HUES64 (cell line): ENCODE measurements at regions not wholly inside any gene's neighbourhood (a gene's known extent, or its start where the extent isn't known, plus 50 kb on each side); places are given as distances from the start of the nearest gene placed in this dataset.
"Not testable (repeated sequence)": the region's sequence is repeated elsewhere in the genome, so short reads cannot be mapped to it uniquely, and the experiment has no call there.

Experiments
- H3K27ac ChIP-seq: 2 replicates; pipeline ENCODE4 v1.7.0; 2013; ENCODE audit warnings: low read depth, low read length, inconsistent platforms
- H3K27me3 ChIP-seq: 2 replicates; pipeline ENCODE4 v1.6.1; 2013; ENCODE audit warnings: mild to moderate bottlenecking, low read length; ENCODE audit not compliant: insufficient read depth
- H3K36me3 ChIP-seq: 2 replicates; pipeline ENCODE4 v1.6.1; 2013; ENCODE audit warnings: mild to moderate bottlenecking, low read length; ENCODE audit not compliant: insufficient read depth
- H3K4me1 ChIP-seq: 2 replicates; pipeline ENCODE4 v1.6.1; 2013; ENCODE audit warnings: mild to moderate bottlenecking, low read length, moderate library complexity; ENCODE audit not compliant: insufficient read depth
- H3K4me3 ChIP-seq: 2 replicates; pipeline ENCODE4 v1.5.1; 2013; ENCODE audit warnings: mild to moderate bottlenecking, low read length, moderate library complexity
- H3K9ac ChIP-seq: 2 replicates; pipeline ENCODE4 v1.6.1; 2013; ENCODE audit warnings: mild to moderate bottlenecking, low read depth, low read length
- H3K9me3 ChIP-seq: 2 replicates; pipeline ENCODE4 v1.6.1; 2013; ENCODE audit warnings: low read depth, low read length; ENCODE audit not compliant: insufficient read depth
- WGBS: fragments of 150-250, 120-280 bp; methylation state at CpG from one replicate; pipeline ENCODE4 v1.1.7; 2013; ENCODE audit warnings: missing lambda C conversion rate; 5-methylcytosine and 5-hydroxymethylcytosine counted together

GRCh38 chr14:34049187-34049586 is 98.3 kb upstream of the EGLN3 start:
- H3K4me1 ChIP-seq = not testable (repeated sequence)

DNA sequence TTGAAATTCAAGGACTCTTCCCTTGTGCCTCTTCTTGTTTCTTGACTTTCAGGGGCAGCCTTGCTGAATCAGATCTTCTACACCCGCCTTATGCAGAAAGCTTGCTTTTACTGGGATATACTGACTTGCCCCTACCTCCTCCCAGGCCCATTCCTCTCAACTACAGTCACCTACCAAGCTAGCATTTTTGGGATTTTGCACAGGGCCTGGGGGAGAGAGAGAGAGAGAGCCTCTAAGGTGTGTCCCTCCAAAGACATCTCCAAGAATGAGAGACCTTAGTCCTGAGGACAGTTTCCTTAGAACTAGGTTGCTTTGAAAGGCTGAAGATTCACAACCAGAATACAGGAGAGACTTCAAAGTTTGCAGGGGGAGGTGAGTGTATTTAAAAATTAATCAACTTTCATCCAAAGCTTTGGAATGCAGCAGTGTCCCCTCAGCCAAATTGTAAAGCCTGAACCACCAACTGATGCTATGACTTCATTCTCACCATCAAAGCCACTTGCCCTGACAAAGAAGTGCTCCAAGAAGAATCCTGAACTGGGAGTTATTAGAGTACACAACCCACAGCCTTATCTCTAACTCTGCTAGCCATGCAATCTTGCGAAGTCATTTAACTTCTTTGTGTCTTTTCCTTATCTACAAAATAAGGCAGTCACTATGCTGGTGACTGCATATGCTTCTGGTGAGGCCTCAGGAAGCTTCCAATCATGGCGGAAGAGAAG is 96.1 kb upstream of the EGLN3 start:
- Histone ChIP-seq H3K4me3 (no peak overlapping the region), H3K9me3 (no peaks in the 10 kb centered on the region), H3K9ac (no peak overlapping the region), H3K27ac (no peak overlapping the region), H3K4me1 (peaks cover 7% of the 10 kb centered on the region; the same call in 1 of the 2 replicates), H3K36me3 (no peaks in the 10 kb centered on the region), H3K27me3 (no peaks in the 10 kb centered on the region)
- WGBS = 98% methylated on average over 3 of the region's 3 CpGs

More at GRCh38 chr14:34049187-34049586, 98.3 kb upstream of the EGLN3 start:
- 96% methylated on average over 7 of the region's 7 CpGs for WGBS
- not testable (repeated sequence) for H3K36me3 ChIP-seq, H3K27ac ChIP-seq, H3K27me3 ChIP-seq, H3K4me3 ChIP-seq, H3K9ac ChIP-seq, H3K9me3 ChIP-seq

DNA sequence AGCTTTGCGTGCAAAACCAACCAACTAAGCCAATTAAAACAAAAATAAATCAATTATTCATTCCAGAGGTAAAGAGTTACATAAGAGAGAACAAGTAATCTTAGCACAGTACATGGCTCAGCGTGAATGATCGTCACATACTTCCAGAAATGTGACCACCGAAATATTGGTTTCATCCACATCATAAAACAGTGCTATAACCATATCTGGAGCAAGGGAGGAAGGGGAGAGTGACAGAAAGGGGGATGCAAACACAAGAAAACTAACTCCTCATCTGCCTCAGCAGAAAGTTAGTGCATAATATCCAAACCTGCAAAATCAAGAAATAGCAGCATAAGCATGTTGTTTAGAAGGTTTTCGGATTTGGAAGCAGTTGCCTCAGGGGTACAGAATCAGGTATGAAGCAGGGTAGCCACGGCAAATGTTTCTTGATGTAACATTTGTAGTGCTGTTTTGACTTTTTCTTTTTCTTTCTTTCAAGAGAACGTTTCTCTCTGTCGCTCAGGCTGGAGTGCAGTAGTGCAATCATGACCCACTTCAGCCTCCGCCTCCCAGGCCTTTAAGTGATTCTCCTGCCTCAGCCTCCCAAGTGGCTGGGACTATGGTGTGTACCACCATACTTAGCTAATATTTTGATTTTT is 93.9 kb upstream of the EGLN3 start:
- WGBS = 92% methylated on average over 7 of the region's 9 CpGs
- Histone ChIP-seq H3K4me3 (no peak overlapping the region), H3K9ac (no peak overlapping the region), H3K27ac (no peak overlapping the region), H3K4me1 (peaks cover 7% of the 10 kb centered on the region; the same call in 1 of the 2 replicates), H3K9me3 (no peaks in the 10 kb centered on the region), H3K27me3 (no peaks in the 10 kb centered on the region), H3K36me3 (no peaks in the 10 kb centered on the region)

DNA sequence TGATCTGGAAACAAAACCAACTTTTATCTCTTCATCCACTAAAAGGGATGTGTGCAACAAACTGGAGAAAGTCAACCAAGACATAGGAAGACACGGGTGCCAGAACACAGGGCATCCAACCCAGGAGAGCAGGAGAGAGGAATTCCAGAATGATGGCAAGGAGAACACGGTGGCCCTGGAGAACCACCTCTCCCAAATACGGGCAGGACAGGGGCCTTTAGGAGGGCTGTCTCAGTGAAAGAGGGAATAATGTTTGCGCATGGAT is 93.4 kb upstream of the EGLN3 start:
- Histone ChIP-seq H3K27ac (no peak overlapping the region), H3K9me3 (no peaks in the 10 kb centered on the region), H3K4me1 (peaks cover 7% of the 10 kb centered on the region; the same call in 1 of the 2 replicates), H3K4me3 (no peak overlapping the region), H3K27me3 (no peaks in the 10 kb centered on the region), H3K9ac (no peak overlapping the region), H3K36me3 (no peaks in the 10 kb centered on the region)
- 88% methylated on average over 3 of the region's 4 CpGs for whole genome bisulfite sequencing

DNA sequence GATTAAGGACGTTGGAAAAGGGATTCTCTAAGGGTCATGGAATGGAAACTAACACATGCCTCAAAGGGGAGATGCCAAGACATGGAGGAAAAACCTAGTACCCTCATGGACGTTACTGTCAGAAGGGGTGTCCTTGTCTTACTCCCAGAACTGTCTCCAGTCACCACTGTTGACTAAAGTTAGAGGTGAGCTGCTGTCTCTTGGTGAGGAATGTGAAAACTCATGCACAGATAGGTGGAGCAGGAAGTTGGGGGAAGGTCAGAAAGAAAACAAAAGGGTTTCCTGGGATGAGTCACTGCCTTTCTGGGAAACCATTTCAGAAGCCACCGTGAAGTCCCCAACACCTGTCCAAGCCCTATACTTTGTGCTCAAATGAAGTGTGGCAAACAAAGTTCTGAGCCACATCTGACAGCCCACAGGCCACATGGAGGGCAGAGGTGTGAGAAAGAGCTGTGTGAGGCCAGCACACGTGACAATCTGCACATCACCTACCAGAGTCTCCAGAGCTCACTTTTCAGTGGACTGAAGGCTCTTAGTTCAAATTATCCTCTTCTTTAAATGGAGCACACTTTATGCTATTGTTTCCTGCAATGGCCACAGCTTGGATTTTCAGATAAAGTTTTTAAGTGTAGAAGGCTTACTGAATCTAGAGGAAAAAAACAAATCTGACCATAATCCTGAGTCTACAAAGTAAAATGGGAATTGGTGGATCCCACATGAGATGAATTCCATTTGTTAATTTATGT is 92.9 kb upstream of the EGLN3 start:
- H3K27ac ChIP-seq = no peak overlapping the region
- H3K4me1 ChIP-seq = peaks cover 7% of the 10 kb centered on the region; the same call in 1 of the 2 replicates
- WGBS = 67% methylated on average over 4 of the region's 4 CpGs
- H3K36me3 ChIP-seq = no peaks in the 10 kb centered on the region
- no peak overlapping the region for H3K9ac ChIP-seq
- H3K4me3 ChIP-seq = no peak overlapping the region
- H3K27me3 ChIP-seq = no peaks in the 10 kb centered on the region
- H3K9me3 ChIP-seq = no peaks in the 10 kb centered on the region

DNA sequence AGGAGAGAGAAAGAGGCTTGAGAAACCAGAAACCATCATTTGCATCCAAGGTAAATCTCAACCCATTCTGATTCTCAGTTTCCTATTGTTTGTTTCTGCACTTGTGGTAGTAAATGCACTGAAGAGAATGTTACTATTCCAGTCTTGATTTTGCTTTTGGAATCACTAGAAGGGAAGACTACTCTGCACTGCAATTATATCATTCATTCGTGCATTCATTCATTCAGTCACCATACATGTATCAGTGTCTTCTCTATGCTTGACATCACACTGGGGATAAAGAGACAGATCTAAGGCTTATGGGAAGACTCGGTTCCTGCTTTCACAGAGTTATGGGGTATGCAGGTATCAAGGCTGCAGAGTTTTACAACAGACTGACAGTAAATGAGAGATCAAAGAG is 90.3 kb upstream of the EGLN3 start:
- no peak overlapping the region for H3K27ac ChIP-seq
- no peak overlapping the region for H3K9ac ChIP-seq
- H3K36me3 ChIP-seq = no peaks in the 10 kb centered on the region
- no peaks in the 10 kb centered on the region for H3K27me3 ChIP-seq
- 94% methylated on average over 2 of the region's 2 CpGs for whole genome bisulfite sequencing
- H3K4me3 ChIP-seq = no peak overlapping the region
- no peaks in the 10 kb centered on the region for H3K9me3 ChIP-seq
- peaks cover 7% of the 10 kb centered on the region; the same call in 1 of the 2 replicates for H3K4me1 ChIP-seq

DNA sequence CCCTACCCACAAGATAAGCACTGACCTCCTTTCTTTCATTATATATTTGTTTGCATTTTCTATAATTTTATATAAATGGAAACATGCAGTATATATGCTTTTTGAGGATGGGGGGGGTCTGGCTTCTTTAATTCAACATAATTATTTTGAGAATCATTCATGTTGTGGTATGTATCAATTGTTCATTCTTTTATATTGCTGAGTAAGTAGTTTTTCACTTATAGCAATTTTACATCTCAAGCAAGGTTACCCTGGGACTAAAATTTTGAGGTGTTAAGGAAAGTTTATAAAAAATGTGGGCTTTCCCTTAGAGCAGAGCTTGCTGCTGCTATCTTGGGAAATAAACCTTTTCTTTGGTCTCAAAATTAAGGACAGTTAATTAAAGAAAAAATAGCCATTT is 89.9 kb upstream of the EGLN3 start:
- H3K9ac ChIP-seq = no peak overlapping the region
- no peaks in the 10 kb centered on the region for H3K9me3 ChIP-seq
- H3K27me3 ChIP-seq = no peaks in the 10 kb centered on the region
- H3K36me3 ChIP-seq = no peaks in the 10 kb centered on the region
- no peak overlapping the region for H3K4me3 ChIP-seq
- H3K27ac ChIP-seq = no peak overlapping the region
- H3K4me1 ChIP-seq = peaks cover 7% of the 10 kb centered on the region; the same call in 1 of the 2 replicates

GRCh38 chr14:34039428-34040047 is 88.7 kb upstream of the EGLN3 start:
- H3K9ac ChIP-seq = no peak overlapping the region
- H3K27me3 ChIP-seq = no peaks in the 10 kb centered on the region
- WGBS = 90% methylated on average over 3 of the region's 3 CpGs

DNA sequence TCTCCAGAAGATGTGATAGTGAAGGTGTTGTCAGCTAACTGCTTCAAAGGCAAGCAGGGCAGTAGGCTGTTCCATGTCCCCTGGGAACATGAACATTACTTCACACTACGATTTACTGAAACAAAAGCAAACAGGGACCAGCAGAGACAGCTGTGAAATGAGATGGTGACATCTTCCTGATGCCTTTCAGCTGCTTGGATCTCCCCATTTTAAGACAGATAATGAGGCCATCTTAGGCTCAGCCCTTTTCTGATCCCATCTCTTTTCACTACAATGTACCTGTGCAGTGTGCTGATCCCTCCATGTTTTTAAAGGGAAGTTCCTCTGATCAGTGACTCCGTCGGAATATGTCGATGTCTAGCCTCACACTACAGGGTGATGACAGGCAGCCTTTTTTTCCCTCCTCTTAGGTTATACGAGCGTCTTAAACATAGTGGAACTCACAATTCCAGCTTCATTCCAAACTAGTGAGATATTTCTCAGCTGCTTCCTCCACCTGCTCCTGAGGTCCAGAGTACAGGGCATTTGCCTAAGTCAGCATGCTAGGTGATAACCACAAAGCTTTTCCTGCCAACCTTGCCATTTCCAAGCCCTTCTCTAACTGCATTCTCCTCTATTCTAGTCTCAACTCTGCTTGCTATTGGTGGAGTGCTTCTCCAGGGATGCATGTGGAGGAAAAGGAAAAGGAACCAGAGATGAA is 87.6 kb upstream of the EGLN3 start:
- WGBS = 92% methylated on average over 6 of the region's 6 CpGs
- no peak overlapping the region for H3K4me3 ChIP-seq
- no peaks in the 10 kb centered on the region for H3K36me3 ChIP-seq
- no peak overlapping the region for H3K27ac ChIP-seq
- H3K9ac ChIP-seq = no peak overlapping the region
- H3K4me1 ChIP-seq = peaks cover 1% of the 10 kb centered on the region; the same call in 1 of the 2 replicates
- no peaks in the 10 kb centered on the region for H3K27me3 ChIP-seq
- no peaks in the 10 kb centered on the region for H3K9me3 ChIP-seq

More at GRCh38 chr14:34039428-34040047, 88.7 kb upstream of the EGLN3 start:
- H3K4me1 ChIP-seq = peaks cover 7% of the 10 kb centered on the region; the same call in 1 of the 2 replicates
- H3K27ac ChIP-seq = no peak overlapping the region
- no peaks in the 10 kb centered on the region for H3K9me3 ChIP-seq
- H3K36me3 ChIP-seq = no peaks in the 10 kb centered on the region
- no peak overlapping the region for H3K4me3 ChIP-seq

GRCh38 chr14:34036319-34036766 is 85.5 kb upstream of the EGLN3 start:
- Histone ChIP-seq H3K27ac (no peak overlapping the region), H3K9ac (no peak overlapping the region), H3K36me3 (no peaks in the 10 kb centered on the region), H3K4me1 (no peaks in the 10 kb centered on the region; the same call in 1 of the 2 replicates), H3K4me3 (no peak overlapping the region), H3K27me3 (no peaks in the 10 kb centered on the region), H3K9me3 (no peaks in the 10 kb centered on the region)
- 90% methylated on average over 2 of the region's 2 CpGs for WGBS
